Fibroblast of lung (primary cell): ENCODE measurements at regions not wholly inside any gene's neighbourhood (a gene's known extent, or its start where the extent isn't known, plus 50 kb on each side); places are given as distances from the start of the nearest gene placed in this dataset.

Experiments
- DNase-seq, 2 donors: peaks; one replicate each; pipeline versions ENCODE4 v3.0.0 to v3.0.0-alpha.2; 2010; ENCODE audit warnings: low read depth in 2 of 2
- H2AFZ ChIP-seq: 2 replicates; pipeline ENCODE4 v1.5.1; 2012; ENCODE audit warnings: low read length, control low read depth, inconsistent platforms
- H3K27ac ChIP-seq: 2 replicates; pipeline ENCODE4 v1.5.1; 2011; ENCODE audit warnings: low read length, control low read depth; ENCODE audit not compliant: insufficient read depth
- H3K27me3 ChIP-seq: 2 replicates; pipeline ENCODE4 v1.5.1; 2011; ENCODE audit warnings: mild to moderate bottlenecking, low read length; ENCODE audit not compliant: control insufficient read depth, insufficient read depth
- H3K36me3 ChIP-seq: 2 replicates; pipeline ENCODE4 v1.5.1; 2011; ENCODE audit warnings: low read length; ENCODE audit not compliant: control insufficient read depth, insufficient read depth
- H3K4me1 ChIP-seq: 2 replicates; pipeline ENCODE4 v1.5.1; 2011; ENCODE audit warnings: low read length; ENCODE audit not compliant: control insufficient read depth, insufficient read depth; ENCODE audit errors: extremely low read depth
- H3K4me2 ChIP-seq: 2 replicates; pipeline ENCODE4 v1.5.1; 2011; ENCODE audit warnings: low read length, control low read depth; ENCODE audit not compliant: insufficient read depth; ENCODE audit errors: extremely low read depth
- H3K4me3 ChIP-seq, 4 experiments: fragments of 200-600 bp in 1 of 4; sonication (generic) in 1 of 4; replicated peaks in 1 of 4; 2 replicates each; pipeline ENCODE4 v1.5.1; 2011 to 2016; ENCODE audit warnings: low read length in 4 of 4, low read depth in 3 of 4, mild to moderate bottlenecking in 3 of 4, control low read depth in 2 of 4, inconsistent platforms in 1 of 4, mixed read lengths in 1 of 4; ENCODE audit not compliant: insufficient read depth in 1 of 4; ENCODE audit errors: control extremely low read depth in 1 of 4
- H3K79me2 ChIP-seq: 2 replicates; pipeline ENCODE4 v1.5.1; 2012; ENCODE audit warnings: mild to moderate bottlenecking, low read length, inconsistent platforms; ENCODE audit not compliant: control insufficient read depth, insufficient read depth
- H3K9ac ChIP-seq: 2 replicates; pipeline ENCODE4 v1.5.1; 2011; ENCODE audit warnings: mild to moderate bottlenecking, low read length, control low read depth; ENCODE audit not compliant: insufficient read depth
- H3K9me3 ChIP-seq: 2 replicates; pipeline ENCODE4 v1.5.1; 2012; ENCODE audit warnings: low read depth, low read length; ENCODE audit not compliant: control insufficient read depth, insufficient read depth
- H4K20me1 ChIP-seq: 2 replicates; pipeline ENCODE4 v1.5.1; 2011; ENCODE audit warnings: low read length; ENCODE audit not compliant: control insufficient read depth, insufficient read depth; ENCODE audit errors: extremely low read depth
- EZH2 ChIP-seq: IDR thresholded peaks from 2 replicates; pipeline ENCODE4 v1.5.1; 2012; ENCODE audit warnings: low read length, control low read depth, mild to moderate bottlenecking; ENCODE audit errors: missing control alignments
- TF ChIP-seq, protein P1 (sequence below), 2 donors: IDR thresholded peaks in 1 of 2; conservative IDR thresholded peaks in 1 of 2; 1 replicate in 1 of 2; 2 replicates in 1 of 2; pipeline ENCODE4 v1.5.1; 2011 to 2012; ENCODE audit warnings: low read length in 2 of 2, control low read depth in 1 of 2, inconsistent platforms in 1 of 2, low read depth in 1 of 2, mild to moderate bottlenecking in 1 of 2

DNA sequence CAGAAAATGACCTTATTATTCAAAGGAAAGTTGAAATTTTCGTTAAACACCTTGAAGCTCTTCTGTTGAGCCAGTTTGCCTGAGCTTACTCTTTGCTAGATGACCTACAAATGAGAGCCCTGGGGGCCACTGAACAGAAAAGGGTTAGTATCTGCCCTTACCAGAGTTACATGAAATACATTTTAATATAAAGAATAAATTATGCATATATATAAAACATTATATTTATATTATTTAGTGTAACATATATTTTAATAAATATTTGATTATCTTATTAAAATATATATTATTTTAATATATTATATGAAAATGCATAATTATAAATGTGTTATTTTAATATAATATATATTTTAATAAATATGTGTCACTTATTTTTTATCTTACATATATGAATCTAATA lies 628.4 kb upstream of the TPK1 start:
- Histone ChIP-seq H2AFZ (no peak overlapping the region), H3K27me3 (no peaks in the 10 kb centered on the region), H3K27ac (no peak overlapping the region), H3K79me2 (no peaks in the 10 kb centered on the region), H4K20me1 (no peaks in the 10 kb centered on the region), H3K36me3 (no peaks in the 10 kb centered on the region), H3K4me3 (no peak overlapping the region), H3K4me2 (no peak overlapping the region), H3K9me3 (no peaks in the 10 kb centered on the region), H3K9ac (no peak overlapping the region), H3K4me1 (no peaks in the 10 kb centered on the region)
- no peak for DNase-seq
- TF ChIP-seq, protein P1, sequence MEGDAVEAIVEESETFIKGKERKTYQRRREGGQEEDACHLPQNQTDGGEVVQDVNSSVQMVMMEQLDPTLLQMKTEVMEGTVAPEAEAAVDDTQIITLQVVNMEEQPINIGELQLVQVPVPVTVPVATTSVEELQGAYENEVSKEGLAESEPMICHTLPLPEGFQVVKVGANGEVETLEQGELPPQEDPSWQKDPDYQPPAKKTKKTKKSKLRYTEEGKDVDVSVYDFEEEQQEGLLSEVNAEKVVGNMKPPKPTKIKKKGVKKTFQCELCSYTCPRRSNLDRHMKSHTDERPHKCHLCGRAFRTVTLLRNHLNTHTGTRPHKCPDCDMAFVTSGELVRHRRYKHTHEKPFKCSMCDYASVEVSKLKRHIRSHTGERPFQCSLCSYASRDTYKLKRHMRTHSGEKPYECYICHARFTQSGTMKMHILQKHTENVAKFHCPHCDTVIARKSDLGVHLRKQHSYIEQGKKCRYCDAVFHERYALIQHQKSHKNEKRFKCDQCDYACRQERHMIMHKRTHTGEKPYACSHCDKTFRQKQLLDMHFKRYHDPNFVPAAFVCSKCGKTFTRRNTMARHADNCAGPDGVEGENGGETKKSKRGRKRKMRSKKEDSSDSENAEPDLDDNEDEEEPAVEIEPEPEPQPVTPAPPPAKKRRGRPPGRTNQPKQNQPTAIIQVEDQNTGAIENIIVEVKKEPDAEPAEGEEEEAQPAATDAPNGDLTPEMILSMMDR (conservative IDR thresholded peaks at IDR 0.05 in 1 of 2, IDR thresholded peaks at IDR 0.05 in 1 of 2; ENCODE audit: low read depth in 1 of 2, low read length in 2 of 2): no peak
- TF ChIP-seq EZH2: no peak

DNA sequence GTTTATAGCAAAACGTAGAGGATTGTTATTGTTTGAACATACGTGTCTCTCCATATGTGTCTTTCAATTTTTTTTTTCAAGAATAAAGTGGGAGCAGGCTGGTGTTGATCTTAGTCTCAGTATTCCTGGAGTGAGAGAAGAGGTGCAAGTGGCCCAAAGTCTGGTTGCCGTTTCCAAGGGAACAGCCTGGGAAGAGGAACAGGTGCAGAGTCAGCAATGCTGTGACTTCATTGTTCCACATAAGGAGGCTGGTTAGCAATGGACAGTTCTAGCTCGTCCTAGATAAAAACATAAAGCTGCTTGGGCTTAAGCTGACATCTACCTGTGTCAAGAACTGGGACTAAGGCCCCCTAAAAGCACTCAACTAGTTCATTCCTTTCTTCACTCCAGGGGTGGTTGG lies 626.6 kb upstream of the TPK1 start:
- no peaks in the 10 kb centered on the region for H4K20me1 ChIP-seq
- no peaks in the 10 kb centered on the region for H3K27me3 ChIP-seq
- H3K9me3 ChIP-seq: no peaks in the 10 kb centered on the region
- H3K9ac ChIP-seq: no peak overlapping the region
- H3K36me3 ChIP-seq: no peaks in the 10 kb centered on the region
- TF ChIP-seq, protein P1 (conservative IDR thresholded peaks at IDR 0.05 in 1 of 2, IDR thresholded peaks at IDR 0.05 in 1 of 2; ENCODE audit: low read depth in 1 of 2, low read length in 2 of 2): no peak
- no peak for TF ChIP-seq EZH2
- H3K4me3 ChIP-seq: no peak overlapping the region
- H2AFZ ChIP-seq: no peak overlapping the region
- H3K27ac ChIP-seq: no peak overlapping the region
- H3K79me2 ChIP-seq: no peaks in the 10 kb centered on the region
- no peaks in the 10 kb centered on the region for H3K4me1 ChIP-seq
- no peak overlapping the region for H3K4me2 ChIP-seq
- DNase-seq: no peak

DNA sequence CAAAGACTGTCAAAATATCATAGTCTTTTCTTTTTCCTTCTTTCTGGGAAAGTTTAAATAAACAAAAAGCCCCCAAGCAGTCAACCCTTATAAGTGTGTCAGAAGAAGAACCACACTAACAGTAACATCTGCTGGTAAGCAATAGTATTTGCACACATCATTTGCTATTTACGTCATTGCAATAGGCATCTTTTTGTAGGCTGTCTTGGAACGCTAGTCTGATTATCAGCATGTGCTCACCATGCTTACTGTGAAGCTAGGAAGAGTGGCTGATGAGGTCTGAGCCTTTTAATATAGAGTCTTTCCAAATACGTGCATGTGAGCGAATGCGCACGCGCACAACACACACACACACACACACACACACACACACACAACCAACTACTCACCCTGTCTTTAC lies 599.0 kb upstream of the TPK1 start:
- DNase-seq: peak in 1 of 2 donors; percentile 71
- H3K4me2 ChIP-seq: no peak overlapping the region
- H3K27me3 ChIP-seq: no peaks in the 10 kb centered on the region
- H3K79me2 ChIP-seq: no peaks in the 10 kb centered on the region
- no peaks in the 10 kb centered on the region for H3K9me3 ChIP-seq
- no peak overlapping the region for H3K9ac ChIP-seq
- TF ChIP-seq EZH2: no peak
- TF ChIP-seq, protein P1 (conservative IDR thresholded peaks at IDR 0.05 in 1 of 2, IDR thresholded peaks at IDR 0.05 in 1 of 2; ENCODE audit: low read depth in 1 of 2, low read length in 2 of 2): no peak
- no peak overlapping the region for H3K4me3 ChIP-seq
- H3K36me3 ChIP-seq: no peaks in the 10 kb centered on the region
- H3K27ac ChIP-seq: no peak overlapping the region
- H4K20me1 ChIP-seq: no peaks in the 10 kb centered on the region
- H3K4me1 ChIP-seq: no peaks in the 10 kb centered on the region
- H2AFZ ChIP-seq: no peak overlapping the region
